Adrenal gland (tissue), 9 donors: ENCODE measurements at regions not wholly inside any gene's neighbourhood (a gene's known extent, or its start where the extent isn't known, plus 50 kb on each side); places are given as distances from the start of the nearest gene placed in this dataset.

ENCODE experiments used
- DNase-seq, 7 donors: peaks; one replicate each; pipeline ENCODE4 v3.0.0-alpha.2; 2019 to 2020
- H3K27ac ChIP-seq, 5 donors: fragments of 200-600 bp; sonication (generic) in 4 of 5; 1 replicate in 3 of 5; 2 replicates in 2 of 5; pipeline versions ENCODE4 v1.5.1 to v1.8.0; 2016 to 2020; ENCODE audit warnings: mild to moderate bottlenecking in 1 of 5
- H3K27me3 ChIP-seq: fragments of 200-600 bp; 2 replicates; pipeline ENCODE4 v1.8.0; 2021
- H3K36me3 ChIP-seq, 2 donors: fragments of 200-600 bp; replicated peaks in 1 of 2; 1 replicate in 1 of 2; 2 replicates in 1 of 2; pipeline versions ENCODE4 v1.5.1 to v1.8.0; 2018 to 2022
- H3K4me1 ChIP-seq, 2 donors: fragments of 200-600 bp; replicated peaks in 1 of 2; 1 replicate in 1 of 2; 2 replicates in 1 of 2; pipeline versions ENCODE4 v1.5.1 to v1.8.0; 2018 to 2021
- H3K4me3 ChIP-seq, 4 donors: fragments of 200-600 bp; sonication (generic) in 3 of 4; one replicate each; pipeline ENCODE4 v1.5.1; 2016 to 2018
- H3K9me3 ChIP-seq, 3 donors: fragments of 200-600 bp; sonication (generic) in 1 of 3; replicated peaks in 1 of 3; 1 replicate in 2 of 3; 2 replicates in 1 of 3; pipeline versions ENCODE4 v1.5.1 to v1.8.0; 2016 to 2021
- POLR2A ChIP-seq, 2 donors: fragments of 450-650 bp; IDR thresholded peaks; one replicate each; pipeline ENCODE4 v1.6.1; 2017; ENCODE audit warnings: antibody characterized with exemption in 2 of 2, mild to moderate bottlenecking in 2 of 2, moderate library complexity in 1 of 2
- WGBS, 4 donors: extraction: QIAGEN DNeasy Blood & Tissue Kit in 2 of 4; methylation state at CpG; one replicate each; pipeline versions ENCODE4 v1.1.5 to v1.1.7; 2013 to 2017; 5-methylcytosine and 5-hydroxymethylcytosine counted together
- intact Hi-C, 2 donors: fragments of 100-400 bp; cut with DNase I; formaldehyde crosslinking; loops; one replicate each; pipeline versions ENCODE4 v1.14.1 to v1.15.0; 2022 to 2023
- TF ChIP-seq, protein P1 (sequence below), 6 experiments: fragments of 450-650 bp in 4 of 6; fragments of 200-600 bp in 2 of 6; sonication (generic) in 1 of 6; IDR thresholded peaks; 1 replicate in 5 of 6; 2 replicates in 1 of 6; pipeline versions ENCODE4 v1.5.1 to v1.8.0; 2016 to 2021; ENCODE audit warnings: antibody characterized with exemption in 6 of 6, mild to moderate bottlenecking in 2 of 6, moderate library complexity in 1 of 6
- donor health status: healthy with polysubstance abuse.
- donor health status: Bipolar disorder and iron deficiency.
- donor health status: DM: yes; HTN: yes; CAD: no.
- donor health status: DM: no; HTN: no; CAD: no.
- donor health status: DM: no; HTN: no; CAD: no.

DNA sequence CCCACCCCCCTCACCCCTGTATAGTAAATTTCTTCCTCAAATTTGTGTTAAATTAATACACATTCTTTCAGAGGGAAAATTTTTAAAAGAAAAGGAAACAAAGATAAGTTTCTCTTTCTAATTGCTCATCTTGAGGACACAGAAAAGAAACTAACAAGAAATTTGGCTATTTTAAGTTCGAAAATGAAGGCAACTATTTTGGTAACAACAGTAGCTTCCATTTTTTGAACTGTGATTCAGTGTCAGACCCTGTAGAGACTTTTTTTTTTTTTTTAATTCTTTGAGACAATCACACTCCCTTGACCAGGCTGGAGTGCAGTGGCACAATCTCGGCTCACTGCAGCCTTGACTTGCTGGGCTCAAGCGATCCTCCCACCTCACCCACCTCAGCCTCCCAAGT is 194.9 kb downstream of the SS18 start:
- 60 to 64% (median 63%) methylated on average over 3 of the region's 3 CpGs for WGBS, 4 donors
- intact Hi-C loops, result loop anchor here in 1 of 2 donors (5.0 kb wide), 1 partner anchor 543 kb away; the partner anchor contains the start of gene ZNF521
- Histone ChIP-seq H3K27ac (no peak overlapping the region), H3K36me3 (no peaks in the 10 kb centered on the region), H3K4me1 (no peaks in the 10 kb centered on the region), H3K9me3 (no peaks in the 10 kb centered on the region), H3K4me3 (no peak overlapping the region), H3K27me3 (no peaks in the 10 kb centered on the region)
- no peak for TF ChIP-seq POLR2A (IDR thresholded peaks at IDR 0.05)
- TF ChIP-seq, protein P1, sequence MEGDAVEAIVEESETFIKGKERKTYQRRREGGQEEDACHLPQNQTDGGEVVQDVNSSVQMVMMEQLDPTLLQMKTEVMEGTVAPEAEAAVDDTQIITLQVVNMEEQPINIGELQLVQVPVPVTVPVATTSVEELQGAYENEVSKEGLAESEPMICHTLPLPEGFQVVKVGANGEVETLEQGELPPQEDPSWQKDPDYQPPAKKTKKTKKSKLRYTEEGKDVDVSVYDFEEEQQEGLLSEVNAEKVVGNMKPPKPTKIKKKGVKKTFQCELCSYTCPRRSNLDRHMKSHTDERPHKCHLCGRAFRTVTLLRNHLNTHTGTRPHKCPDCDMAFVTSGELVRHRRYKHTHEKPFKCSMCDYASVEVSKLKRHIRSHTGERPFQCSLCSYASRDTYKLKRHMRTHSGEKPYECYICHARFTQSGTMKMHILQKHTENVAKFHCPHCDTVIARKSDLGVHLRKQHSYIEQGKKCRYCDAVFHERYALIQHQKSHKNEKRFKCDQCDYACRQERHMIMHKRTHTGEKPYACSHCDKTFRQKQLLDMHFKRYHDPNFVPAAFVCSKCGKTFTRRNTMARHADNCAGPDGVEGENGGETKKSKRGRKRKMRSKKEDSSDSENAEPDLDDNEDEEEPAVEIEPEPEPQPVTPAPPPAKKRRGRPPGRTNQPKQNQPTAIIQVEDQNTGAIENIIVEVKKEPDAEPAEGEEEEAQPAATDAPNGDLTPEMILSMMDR (IDR thresholded peaks at IDR 0.05), result no peak
- no peak for DNase-seq

DNA sequence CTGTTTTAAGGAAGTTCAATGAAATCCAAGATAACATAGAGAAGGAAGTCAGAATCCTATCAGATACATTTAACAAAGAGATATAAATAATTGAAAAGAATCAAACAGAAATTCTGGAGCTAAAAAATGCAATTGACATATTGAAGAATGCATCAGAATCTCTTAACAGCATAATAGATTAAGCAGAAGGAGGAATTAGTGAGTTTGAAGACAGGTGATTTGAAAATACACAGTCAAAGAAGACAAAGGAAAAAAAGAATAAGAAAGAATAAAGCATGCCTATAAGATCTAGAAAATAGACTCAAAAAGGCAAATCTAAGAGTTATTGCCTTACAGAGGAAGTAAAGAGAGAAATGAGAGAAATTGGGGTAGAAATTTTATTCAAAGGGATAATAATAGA is 204.1 kb downstream of the SS18 start:
- H3K27ac ChIP-seq, result no peak overlapping the region
- no peaks in the 10 kb centered on the region for H3K27me3 ChIP-seq
- no peaks in the 10 kb centered on the region for H3K9me3 ChIP-seq
- no peaks in the 10 kb centered on the region for H3K36me3 ChIP-seq
- TF ChIP-seq, protein P1 (IDR thresholded peaks at IDR 0.05), result no peak
- TF ChIP-seq POLR2A (IDR thresholded peaks at IDR 0.05), result no peak
- intact Hi-C loops, result no loop called here
- no peak for DNase-seq
- no peaks in the 10 kb centered on the region for H3K4me1 ChIP-seq
- no peak overlapping the region for H3K4me3 ChIP-seq

DNA sequence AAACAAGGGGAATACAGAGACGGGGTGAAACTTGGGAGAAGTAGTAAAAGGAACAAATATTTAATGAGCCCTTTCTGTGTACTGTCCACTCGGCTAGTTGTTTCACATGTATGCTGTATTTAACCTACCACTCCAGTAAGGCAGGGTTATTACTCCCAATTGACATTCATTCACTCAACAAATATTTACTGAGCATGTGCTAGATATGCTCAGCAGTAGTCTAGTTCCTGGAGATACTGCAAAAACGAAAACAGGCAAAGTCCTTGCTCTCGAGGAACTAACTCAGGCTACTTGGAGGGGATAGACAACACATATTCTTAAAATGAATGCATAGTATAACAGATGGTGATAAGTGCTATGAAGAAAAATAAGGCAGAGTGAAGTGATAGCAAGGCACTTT is 207.3 kb downstream of the SS18 start:
- Histone ChIP-seq H3K27ac (no peak overlapping the region), H3K4me3 (no peak overlapping the region), H3K36me3 (no peaks in the 10 kb centered on the region), H3K4me1 (no peaks in the 10 kb centered on the region), H3K9me3 (no peaks in the 10 kb centered on the region), H3K27me3 (no peaks in the 10 kb centered on the region)
- WGBS, 4 donors, result 65 to 79% (median 69%) methylated on average over 4 of the region's 4 CpGs
- intact Hi-C loops, result no loop called here
- TF ChIP-seq, protein P1 (IDR thresholded peaks at IDR 0.05), result no peak
- TF ChIP-seq POLR2A (IDR thresholded peaks at IDR 0.05), result no peak
- no peak for DNase-seq

DNA sequence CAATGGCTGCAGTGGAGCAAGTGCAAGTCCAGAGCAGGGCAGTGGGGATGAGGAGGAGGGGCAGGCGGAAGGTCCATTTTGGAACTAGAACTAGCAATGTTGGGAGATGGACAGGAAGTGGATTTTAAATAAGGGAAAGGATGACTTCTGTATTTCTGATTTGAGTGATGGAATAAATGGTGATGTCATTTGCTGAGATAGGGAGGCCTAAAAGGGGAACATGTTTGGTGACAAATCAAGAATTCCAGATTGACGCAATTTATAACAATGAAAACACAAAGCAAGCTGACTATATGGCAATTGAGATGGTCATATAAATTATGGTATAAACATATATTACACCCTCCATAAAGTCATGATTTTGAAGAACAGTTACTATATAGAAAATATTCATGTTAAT is 209.3 kb downstream of the SS18 start:
- no peaks in the 10 kb centered on the region for H3K27me3 ChIP-seq
- H3K36me3 ChIP-seq, result no peaks in the 10 kb centered on the region
- TF ChIP-seq, protein P1 (IDR thresholded peaks at IDR 0.05), result no peak
- no peak for TF ChIP-seq POLR2A (IDR thresholded peaks at IDR 0.05)
- no peak overlapping the region for H3K27ac ChIP-seq
- no peak for DNase-seq
- intact Hi-C loops, result no loop called here
- H3K4me3 ChIP-seq, result no peak overlapping the region
- WGBS, 4 donors, result 80 to 94% (median 90%) methylated on average over 2 of the region's 2 CpGs
- no peaks in the 10 kb centered on the region for H3K4me1 ChIP-seq
- H3K9me3 ChIP-seq, result no peaks in the 10 kb centered on the region
